WTC11 (cell line): ENCODE measurements at regions not wholly inside any gene's neighbourhood (a gene's known extent, or its start where the extent isn't known, plus 50 kb on each side); places are given as distances from the start of the nearest gene placed in this dataset.

Experiments used
- ATAC-seq: fragments of 200-7000 bp; cut with Tn5 transposase; 2 replicates; pipeline ENCODE4 v1.10.0; 2021; ENCODE audit warnings: mild to moderate bottlenecking, moderate library complexity
- CTCF ChIA-PET: fragments of 300-600 bp; sonication (Branson Sonifier 250); formaldehyde crosslinking; loops from one replicate; lab custom pipeline; 2021; ENCODE audit warnings: antibody characterized with exemption; lab: Charles Lee
- POLR2A ChIA-PET: fragments of 350-600 bp; sonication (Branson Sonifier 250); formaldehyde crosslinking; loops from one replicate; lab custom pipeline; 2021; ENCODE audit warnings: antibody characterized with exemption; lab: Charles Lee
- DNase-seq: peaks from one replicate; pipeline ENCODE4 v3.0.0; 2021; ENCODE audit warnings: low spot score
- H3K27ac Mint-ChIP-seq: 2 replicates; pipeline ENCODE4 v1.8.0; 2021; ENCODE audit warnings: mixed read lengths
- H3K27me3 Mint-ChIP-seq: 2 replicates; pipeline ENCODE4 v1.8.0; 2021; ENCODE audit warnings: low read depth, mild to moderate bottlenecking, moderate library complexity, mixed read lengths
- H3K36me3 Mint-ChIP-seq: 2 replicates; pipeline ENCODE4 v1.8.0; 2021; ENCODE audit warnings: mixed read lengths
- H3K4me1 Mint-ChIP-seq: 2 replicates; pipeline ENCODE4 v1.8.0; 2022; ENCODE audit warnings: mixed read lengths
- H3K4me3 Mint-ChIP-seq: 2 replicates; pipeline ENCODE4 v1.8.0; 2021; ENCODE audit warnings: mild to moderate bottlenecking, moderate library complexity, mixed read lengths
- H3K9me3 Mint-ChIP-seq: 2 replicates; pipeline ENCODE4 v1.8.0; 2021; ENCODE audit warnings: mixed read lengths
- CREM ChIP-seq: sonication (generic); formaldehyde crosslinking; IDR thresholded peaks from 2 replicates; pipeline ENCODE4 v1.8.1; 2022; ENCODE audit warnings: mild to moderate bottlenecking, missing genetic modification reagents, moderate library complexity
- ESRRA ChIP-seq: sonication (generic); formaldehyde crosslinking; IDR thresholded peaks from 2 replicates; pipeline ENCODE4 v1.8.1; 2022; ENCODE audit warnings: mild to moderate bottlenecking, missing genetic modification reagents, borderline replicate concordance
- GABPB1 ChIP-seq: sonication (generic); formaldehyde crosslinking; IDR thresholded peaks from 2 replicates; pipeline ENCODE4 v1.8.1; 2023; ENCODE audit warnings: mild to moderate bottlenecking, missing genetic modification reagents
- HMGA2 ChIP-seq: fragments of 250-450 bp; sonication (Bioruptor Pico); IDR thresholded peaks from 2 replicates; pipeline ENCODE4 v1.4.0; 2021; ENCODE audit warnings: mild to moderate bottlenecking, moderate library complexity
- MYBL2 ChIP-seq: sonication (generic); formaldehyde crosslinking; IDR thresholded peaks from 2 replicates; pipeline ENCODE4 v1.8.1; 2023; ENCODE audit warnings: mild to moderate bottlenecking, moderate library complexity, missing genetic modification reagents
- NFATC4 ChIP-seq: fragments of 250-450 bp; sonication (Bioruptor Pico); IDR thresholded peaks from 2 replicates; pipeline ENCODE4 v1.9.0; 2021; ENCODE audit warnings: mild to moderate bottlenecking
- SMAD3 ChIP-seq: sonication (generic); formaldehyde crosslinking; IDR thresholded peaks from 2 replicates; pipeline ENCODE4 v1.8.0; 2022; ENCODE audit warnings: missing genetic modification reagents, mild to moderate bottlenecking, borderline replicate concordance
- TCF7 ChIP-seq: sonication (generic); formaldehyde crosslinking; IDR thresholded peaks from 2 replicates; pipeline ENCODE4 v1.8.0; 2022; ENCODE audit warnings: mild to moderate bottlenecking, low read depth, missing genetic modification reagents, moderate library complexity
- TEAD4 ChIP-seq: sonication (generic); formaldehyde crosslinking; IDR thresholded peaks from 2 replicates; pipeline ENCODE4 v1.8.0; 2022; ENCODE audit warnings: mild to moderate bottlenecking, missing genetic modification reagents
- ZNF138 ChIP-seq: sonication (generic); formaldehyde crosslinking; conservative IDR thresholded peaks from 2 replicates; pipeline ENCODE4 v1.8.1; 2022; ENCODE audit warnings: mild to moderate bottlenecking, moderate library complexity, missing genetic modification reagents
- ZNF263 ChIP-seq: sonication (generic); formaldehyde crosslinking; IDR thresholded peaks from 2 replicates; pipeline ENCODE4 v1.8.1; 2022; ENCODE audit warnings: low read depth, mild to moderate bottlenecking, moderate library complexity, missing genetic modification reagents
- TF ChIP-seq, protein P1 (sequence below): sonication (generic); formaldehyde crosslinking; IDR thresholded peaks from 2 replicates; pipeline ENCODE4 v1.8.1; 2023; ENCODE audit warnings: mild to moderate bottlenecking, missing genetic modification reagents
- TF ChIP-seq, protein P2 (sequence below): sonication (generic); formaldehyde crosslinking; IDR thresholded peaks from 2 replicates; pipeline ENCODE4 v1.8.0; 2022; ENCODE audit warnings: mild to moderate bottlenecking, missing genetic modification reagents
- TF ChIP-seq, protein P3 (sequence below): fragments of 250-450 bp; sonication (Bioruptor Pico); IDR thresholded peaks from 2 replicates; pipeline ENCODE4 v1.9.0; 2021; ENCODE audit warnings: moderate library complexity, mild to moderate bottlenecking, inconsistent platforms, borderline replicate concordance
- TF ChIP-seq, protein P4 (sequence below): sonication (generic); formaldehyde crosslinking; IDR thresholded peaks from 2 replicates; pipeline ENCODE4 v1.8.1; 2023; ENCODE audit warnings: mild to moderate bottlenecking, missing genetic modification reagents
- TF ChIP-seq, protein P5 (sequence below): sonication (generic); formaldehyde crosslinking; IDR thresholded peaks from 2 replicates; pipeline ENCODE4 v1.8.1; 2023; ENCODE audit warnings: mild to moderate bottlenecking, missing genetic modification reagents, borderline replicate concordance

DNA sequence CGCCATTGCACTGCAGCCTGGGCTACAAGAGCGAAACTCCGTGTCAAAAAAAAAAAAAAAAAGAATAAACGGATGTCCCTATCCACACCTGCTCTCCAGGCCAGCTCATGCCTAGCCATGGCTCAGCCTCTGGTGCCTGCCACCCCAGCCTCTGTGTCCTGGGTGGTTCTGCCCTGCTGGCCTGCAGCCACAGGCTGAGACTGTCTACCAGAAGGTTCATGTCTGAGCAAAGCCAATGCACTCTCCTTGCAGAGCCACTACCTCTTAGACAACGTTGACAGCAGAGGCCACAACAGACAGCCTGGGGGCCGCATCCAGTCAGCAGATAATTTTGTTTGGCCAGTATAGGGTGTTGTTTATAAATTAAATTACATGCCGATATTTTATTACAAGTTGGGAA, 127.7 kb downstream of the ASB7 start:
- peaks cover 6% of the 10 kb centered on the region; the same call in 1 of the 2 replicates for H3K9me3 Mint-ChIP-seq
- TF ChIP-seq ZNF263 = no peak
- TF ChIP-seq, protein P1, sequence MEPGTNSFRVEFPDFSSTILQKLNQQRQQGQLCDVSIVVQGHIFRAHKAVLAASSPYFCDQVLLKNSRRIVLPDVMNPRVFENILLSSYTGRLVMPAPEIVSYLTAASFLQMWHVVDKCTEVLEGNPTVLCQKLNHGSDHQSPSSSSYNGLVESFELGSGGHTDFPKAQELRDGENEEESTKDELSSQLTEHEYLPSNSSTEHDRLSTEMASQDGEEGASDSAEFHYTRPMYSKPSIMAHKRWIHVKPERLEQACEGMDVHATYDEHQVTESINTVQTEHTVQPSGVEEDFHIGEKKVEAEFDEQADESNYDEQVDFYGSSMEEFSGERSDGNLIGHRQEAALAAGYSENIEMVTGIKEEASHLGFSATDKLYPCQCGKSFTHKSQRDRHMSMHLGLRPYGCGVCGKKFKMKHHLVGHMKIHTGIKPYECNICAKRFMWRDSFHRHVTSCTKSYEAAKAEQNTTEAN = no peak
- no peak for TF ChIP-seq GABPB1 (CRISPR knock-in tag)
- TF ChIP-seq ZNF138 (CRISPR knock-in tag) = no peak
- TF ChIP-seq CREM (CRISPR knock-in tag) = no peak
- no peak for TF ChIP-seq MYBL2
- TF ChIP-seq ESRRA (CRISPR knock-in tag) = no peak
- no peak for TF ChIP-seq HMGA2 (CRISPR knock-in tag)
- no peak for TF ChIP-seq SMAD3 (CRISPR knock-in tag)
- no peak for TF ChIP-seq TCF7
- TF ChIP-seq, protein P2, sequence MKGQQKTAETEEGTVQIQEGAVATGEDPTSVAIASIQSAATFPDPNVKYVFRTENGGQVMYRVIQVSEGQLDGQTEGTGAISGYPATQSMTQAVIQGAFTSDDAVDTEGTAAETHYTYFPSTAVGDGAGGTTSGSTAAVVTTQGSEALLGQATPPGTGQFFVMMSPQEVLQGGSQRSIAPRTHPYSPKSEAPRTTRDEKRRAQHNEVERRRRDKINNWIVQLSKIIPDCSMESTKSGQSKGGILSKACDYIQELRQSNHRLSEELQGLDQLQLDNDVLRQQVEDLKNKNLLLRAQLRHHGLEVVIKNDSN (CRISPR knock-in tag) = no peak
- TF ChIP-seq, protein P3, sequence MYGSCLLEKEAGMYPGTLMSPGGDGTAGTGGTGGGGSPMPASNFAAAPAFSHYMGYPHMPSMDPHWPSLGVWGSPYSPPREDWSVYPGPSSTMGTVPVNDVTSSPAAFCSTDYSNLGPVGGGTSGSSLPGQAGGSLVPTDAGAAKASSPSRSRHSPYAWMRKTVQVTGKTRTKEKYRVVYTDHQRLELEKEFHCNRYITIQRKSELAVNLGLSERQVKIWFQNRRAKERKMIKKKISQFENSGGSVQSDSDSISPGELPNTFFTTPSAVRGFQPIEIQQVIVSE (CRISPR knock-in tag) = no peak
- TF ChIP-seq, protein P4, sequence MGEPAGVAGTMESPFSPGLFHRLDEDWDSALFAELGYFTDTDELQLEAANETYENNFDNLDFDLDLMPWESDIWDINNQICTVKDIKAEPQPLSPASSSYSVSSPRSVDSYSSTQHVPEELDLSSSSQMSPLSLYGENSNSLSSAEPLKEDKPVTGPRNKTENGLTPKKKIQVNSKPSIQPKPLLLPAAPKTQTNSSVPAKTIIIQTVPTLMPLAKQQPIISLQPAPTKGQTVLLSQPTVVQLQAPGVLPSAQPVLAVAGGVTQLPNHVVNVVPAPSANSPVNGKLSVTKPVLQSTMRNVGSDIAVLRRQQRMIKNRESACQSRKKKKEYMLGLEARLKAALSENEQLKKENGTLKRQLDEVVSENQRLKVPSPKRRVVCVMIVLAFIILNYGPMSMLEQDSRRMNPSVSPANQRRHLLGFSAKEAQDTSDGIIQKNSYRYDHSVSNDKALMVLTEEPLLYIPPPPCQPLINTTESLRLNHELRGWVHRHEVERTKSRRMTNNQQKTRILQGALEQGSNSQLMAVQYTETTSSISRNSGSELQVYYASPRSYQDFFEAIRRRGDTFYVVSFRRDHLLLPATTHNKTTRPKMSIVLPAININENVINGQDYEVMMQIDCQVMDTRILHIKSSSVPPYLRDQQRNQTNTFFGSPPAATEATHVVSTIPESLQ (CRISPR knock-in tag) = no peak
- TF ChIP-seq, protein P5, sequence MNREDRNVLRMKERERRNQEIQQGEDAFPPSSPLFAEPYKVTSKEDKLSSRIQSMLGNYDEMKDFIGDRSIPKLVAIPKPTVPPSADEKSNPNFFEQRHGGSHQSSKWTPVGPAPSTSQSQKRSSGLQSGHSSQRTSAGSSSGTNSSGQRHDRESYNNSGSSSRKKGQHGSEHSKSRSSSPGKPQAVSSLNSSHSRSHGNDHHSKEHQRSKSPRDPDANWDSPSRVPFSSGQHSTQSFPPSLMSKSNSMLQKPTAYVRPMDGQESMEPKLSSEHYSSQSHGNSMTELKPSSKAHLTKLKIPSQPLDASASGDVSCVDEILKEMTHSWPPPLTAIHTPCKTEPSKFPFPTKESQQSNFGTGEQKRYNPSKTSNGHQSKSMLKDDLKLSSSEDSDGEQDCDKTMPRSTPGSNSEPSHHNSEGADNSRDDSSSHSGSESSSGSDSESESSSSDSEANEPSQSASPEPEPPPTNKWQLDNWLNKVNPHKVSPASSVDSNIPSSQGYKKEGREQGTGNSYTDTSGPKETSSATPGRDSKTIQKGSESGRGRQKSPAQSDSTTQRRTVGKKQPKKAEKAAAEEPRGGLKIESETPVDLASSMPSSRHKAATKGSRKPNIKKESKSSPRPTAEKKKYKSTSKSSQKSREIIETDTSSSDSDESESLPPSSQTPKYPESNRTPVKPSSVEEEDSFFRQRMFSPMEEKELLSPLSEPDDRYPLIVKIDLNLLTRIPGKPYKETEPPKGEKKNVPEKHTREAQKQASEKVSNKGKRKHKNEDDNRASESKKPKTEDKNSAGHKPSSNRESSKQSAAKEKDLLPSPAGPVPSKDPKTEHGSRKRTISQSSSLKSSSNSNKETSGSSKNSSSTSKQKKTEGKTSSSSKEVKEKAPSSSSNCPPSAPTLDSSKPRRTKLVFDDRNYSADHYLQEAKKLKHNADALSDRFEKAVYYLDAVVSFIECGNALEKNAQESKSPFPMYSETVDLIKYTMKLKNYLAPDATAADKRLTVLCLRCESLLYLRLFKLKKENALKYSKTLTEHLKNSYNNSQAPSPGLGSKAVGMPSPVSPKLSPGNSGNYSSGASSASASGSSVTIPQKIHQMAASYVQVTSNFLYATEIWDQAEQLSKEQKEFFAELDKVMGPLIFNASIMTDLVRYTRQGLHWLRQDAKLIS (CRISPR knock-in tag) = no peak
- TF ChIP-seq TEAD4 = no peak
- DNase-seq (no peak), ATAC-seq (no peak)
- no peaks in the 10 kb centered on the region for H3K27me3 Mint-ChIP-seq
- POLR2A ChIA-PET = no interaction called here
- no peaks in the 10 kb centered on the region for H3K36me3 Mint-ChIP-seq
- no peak overlapping the region for H3K4me3 Mint-ChIP-seq
- H3K4me1 Mint-ChIP-seq = peaks cover 8% of the 10 kb centered on the region
- CTCF ChIA-PET = no interaction called here
- H3K27ac Mint-ChIP-seq = no peak overlapping the region

DNA sequence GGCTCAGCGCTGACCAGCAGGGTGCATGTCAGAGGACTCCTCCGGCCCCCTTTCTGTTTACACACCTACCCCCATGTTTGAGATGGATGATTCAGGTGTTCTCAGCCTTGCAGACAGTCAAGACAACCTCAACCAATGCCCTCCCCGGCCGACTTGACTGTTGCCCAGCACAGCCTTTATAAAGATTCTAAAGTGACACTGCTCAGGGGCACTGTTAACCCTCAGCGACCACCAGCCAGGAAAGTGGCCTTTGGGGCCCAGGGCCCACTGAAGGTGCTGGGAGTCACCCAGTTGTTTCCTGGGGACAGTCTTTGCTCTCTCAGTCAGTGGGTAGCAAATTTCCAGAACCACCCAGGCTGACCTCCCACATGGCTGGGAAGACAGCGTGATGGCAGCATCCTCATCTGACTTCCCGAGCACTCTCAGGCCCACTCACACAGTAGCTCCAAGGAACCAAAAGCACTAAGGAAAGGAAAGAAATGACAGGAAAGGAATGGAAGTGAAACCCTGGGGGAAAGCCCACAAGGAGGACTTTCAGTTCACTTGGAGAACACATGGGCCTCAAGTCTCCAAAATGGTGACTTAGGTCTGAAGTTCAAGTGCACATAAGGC, 128.4 kb downstream of the ASB7 start:
- Mint-ChIP-seq H3K27ac (no peak overlapping the region), H3K4me1 (peaks cover 8% of the 10 kb centered on the region), H3K4me3 (no peak overlapping the region), H3K9me3 (peaks cover 6% of the 10 kb centered on the region; the same call in 1 of the 2 replicates), H3K27me3 (no peaks in the 10 kb centered on the region; the same call in 1 of the 2 replicates), H3K36me3 (no peaks in the 10 kb centered on the region)
- CTCF ChIA-PET = no interaction called here
- no peak for TF ChIP-seq NFATC4
- ATAC-seq (no peak), DNase-seq (no peak)
- POLR2A ChIA-PET = no interaction called here
